Lung microvascular endothelial cell (primary cell): ENCODE measurements at regions not wholly inside any gene's neighbourhood (a gene's known extent, or its start where the extent isn't known, plus 50 kb on each side); places are given as distances from the start of the nearest gene placed in this dataset.

ENCODE experiments used
- DNase-seq, 2 donors: peaks; one replicate each; pipeline versions ENCODE4 v3.0.0 to v3.0.0-alpha.2; 2010; ENCODE audit warnings: low read depth in 2 of 2

- DNase-seq = no peak
These were observed 105.4 kb upstream of the ATP10B start for GRCh38 chr5:160957312-160957861.

- DNase-seq = no peak
These were observed 104.0 kb upstream of the ATP10B start for GRCh38 chr5:160956051-160956450.

- DNase-seq = no peak
These were observed 98.3 kb upstream of the ATP10B start for GRCh38 chr5:160950311-160950710.

- no peak for DNase-seq
These were observed 88.7 kb upstream of the ATP10B start for GRCh38 chr5:160940725-160941124.

- DNase-seq = peak; percentile 27 to 64
These were observed 86.5 kb upstream of the ATP10B start for GRCh38 chr5:160938532-160938931.

GRCh38 chr5:160937570-160937969 is 85.6 kb upstream of the ATP10B start:
- no peak for DNase-seq

- no peak for DNase-seq
These were observed 83.8 kb upstream of the ATP10B start for GRCh38 chr5:160935776-160936175.

- no peak for DNase-seq
These were observed 79.3 kb upstream of the ATP10B start for GRCh38 chr5:160931283-160931682.

GRCh38 chr5:160930406-160930805 is 78.4 kb upstream of the ATP10B start:
- no peak for DNase-seq

- DNase-seq = no peak
These were observed 77.9 kb upstream of the ATP10B start for GRCh38 chr5:160929906-160930305.

- no peak for DNase-seq
These were observed 77.3 kb upstream of the ATP10B start for GRCh38 chr5:160929360-160929759.

- DNase-seq = no peak
These were observed 74.4 kb upstream of the ATP10B start for GRCh38 chr5:160926428-160926827.

- DNase-seq = no peak
These were observed 73.3 kb upstream of the ATP10B start for GRCh38 chr5:160925281-160925680.

- DNase-seq = no peak
These were observed 72.1 kb upstream of the ATP10B start for GRCh38 chr5:160923936-160924710.

GRCh38 chr5:160923411-160923810 is 71.4 kb upstream of the ATP10B start:
- DNase-seq = no peak

GRCh38 chr5:160922311-160922710 is 70.3 kb upstream of the ATP10B start:
- no peak for DNase-seq

- no peak for DNase-seq
These were observed 69.6 kb upstream of the ATP10B start for GRCh38 chr5:160921423-160922285.

- no peak for DNase-seq
These were observed 67.6 kb upstream of the ATP10B start for GRCh38 chr5:160919626-160920025.

GRCh38 chr5:160918386-160918785 is 66.4 kb upstream of the ATP10B start:
- no peak for DNase-seq

GRCh38 chr5:160906090-160906489 is 54.1 kb upstream of the ATP10B start:
- no peak for DNase-seq

- DNase-seq = no peak
These were observed 53.3 kb upstream of the ATP10B start for GRCh38 chr5:160905285-160905684.

- no peak for DNase-seq
These were observed 52.6 kb upstream of the ATP10B start for GRCh38 chr5:160904591-160904990.
